ENCODE measurements at regions not wholly inside any gene's neighbourhood (a gene's known extent, or its start where the extent isn't known, plus 50 kb on each side); places are given as distances from the start of the nearest gene placed in this dataset.

DNA sequence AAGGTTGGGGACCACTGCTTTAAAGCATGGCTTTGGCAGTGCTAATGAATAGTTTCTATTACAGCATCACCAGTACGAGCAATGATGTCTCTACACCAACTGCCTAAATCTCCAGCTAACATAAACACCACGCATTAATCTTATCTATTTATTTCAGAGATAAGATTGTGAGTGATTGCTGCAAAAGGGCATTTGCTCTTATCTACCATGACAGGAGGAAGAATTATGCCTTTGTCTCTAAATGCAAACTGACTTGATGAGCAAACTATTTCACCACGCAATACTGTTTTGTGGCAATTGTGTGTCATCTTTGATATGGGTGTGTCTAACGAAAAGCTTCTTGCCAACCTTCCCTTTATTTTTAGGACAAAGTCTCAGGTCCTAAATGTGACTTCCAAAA, 684.9 kb downstream of the SORCS1 start:
- in situ Hi-C loops (cut with HindIII; ENCODE audit: low pct_unique_long_range_greater_than_20kb, low sequenced_read_pairs), result no loop called here
- BruUV-seq (replicated peaks), result no TSS peak
- TF ChIP-seq POLR2AphosphoS5 (IDR thresholded peaks at IDR 0.05; ENCODE audit: low read depth, low read length) (no peak), TCF7L2 (IDR thresholded peaks at IDR 0.05; ENCODE audit: low read depth, low read length) (no peak), SIN3A (IDR thresholded peaks at IDR 0.05; ENCODE audit: borderline replicate concordance, insufficient read depth, low read depth, low read length) (no peak)
- TF ChIP-seq, protein P1, sequence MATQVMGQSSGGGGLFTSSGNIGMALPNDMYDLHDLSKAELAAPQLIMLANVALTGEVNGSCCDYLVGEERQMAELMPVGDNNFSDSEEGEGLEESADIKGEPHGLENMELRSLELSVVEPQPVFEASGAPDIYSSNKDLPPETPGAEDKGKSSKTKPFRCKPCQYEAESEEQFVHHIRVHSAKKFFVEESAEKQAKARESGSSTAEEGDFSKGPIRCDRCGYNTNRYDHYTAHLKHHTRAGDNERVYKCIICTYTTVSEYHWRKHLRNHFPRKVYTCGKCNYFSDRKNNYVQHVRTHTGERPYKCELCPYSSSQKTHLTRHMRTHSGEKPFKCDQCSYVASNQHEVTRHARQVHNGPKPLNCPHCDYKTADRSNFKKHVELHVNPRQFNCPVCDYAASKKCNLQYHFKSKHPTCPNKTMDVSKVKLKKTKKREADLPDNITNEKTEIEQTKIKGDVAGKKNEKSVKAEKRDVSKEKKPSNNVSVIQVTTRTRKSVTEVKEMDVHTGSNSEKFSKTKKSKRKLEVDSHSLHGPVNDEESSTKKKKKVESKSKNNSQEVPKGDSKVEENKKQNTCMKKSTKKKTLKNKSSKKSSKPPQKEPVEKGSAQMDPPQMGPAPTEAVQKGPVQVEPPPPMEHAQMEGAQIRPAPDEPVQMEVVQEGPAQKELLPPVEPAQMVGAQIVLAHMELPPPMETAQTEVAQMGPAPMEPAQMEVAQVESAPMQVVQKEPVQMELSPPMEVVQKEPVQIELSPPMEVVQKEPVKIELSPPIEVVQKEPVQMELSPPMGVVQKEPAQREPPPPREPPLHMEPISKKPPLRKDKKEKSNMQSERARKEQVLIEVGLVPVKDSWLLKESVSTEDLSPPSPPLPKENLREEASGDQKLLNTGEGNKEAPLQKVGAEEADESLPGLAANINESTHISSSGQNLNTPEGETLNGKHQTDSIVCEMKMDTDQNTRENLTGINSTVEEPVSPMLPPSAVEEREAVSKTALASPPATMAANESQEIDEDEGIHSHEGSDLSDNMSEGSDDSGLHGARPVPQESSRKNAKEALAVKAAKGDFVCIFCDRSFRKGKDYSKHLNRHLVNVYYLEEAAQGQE (IDR thresholded peaks at IDR 0.05; ENCODE audit: insufficient read depth in 1 of 2, low read depth in 2 of 2, low read length in 1 of 2), result no peak
- TF ChIP-seq, protein P2, sequence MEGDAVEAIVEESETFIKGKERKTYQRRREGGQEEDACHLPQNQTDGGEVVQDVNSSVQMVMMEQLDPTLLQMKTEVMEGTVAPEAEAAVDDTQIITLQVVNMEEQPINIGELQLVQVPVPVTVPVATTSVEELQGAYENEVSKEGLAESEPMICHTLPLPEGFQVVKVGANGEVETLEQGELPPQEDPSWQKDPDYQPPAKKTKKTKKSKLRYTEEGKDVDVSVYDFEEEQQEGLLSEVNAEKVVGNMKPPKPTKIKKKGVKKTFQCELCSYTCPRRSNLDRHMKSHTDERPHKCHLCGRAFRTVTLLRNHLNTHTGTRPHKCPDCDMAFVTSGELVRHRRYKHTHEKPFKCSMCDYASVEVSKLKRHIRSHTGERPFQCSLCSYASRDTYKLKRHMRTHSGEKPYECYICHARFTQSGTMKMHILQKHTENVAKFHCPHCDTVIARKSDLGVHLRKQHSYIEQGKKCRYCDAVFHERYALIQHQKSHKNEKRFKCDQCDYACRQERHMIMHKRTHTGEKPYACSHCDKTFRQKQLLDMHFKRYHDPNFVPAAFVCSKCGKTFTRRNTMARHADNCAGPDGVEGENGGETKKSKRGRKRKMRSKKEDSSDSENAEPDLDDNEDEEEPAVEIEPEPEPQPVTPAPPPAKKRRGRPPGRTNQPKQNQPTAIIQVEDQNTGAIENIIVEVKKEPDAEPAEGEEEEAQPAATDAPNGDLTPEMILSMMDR (IDR thresholded peaks at IDR 0.05), result no peak
- ATAC-seq (no peak), DNase-seq (ENCODE audit: low read depth, low spot score) (no peak)
- Histone ChIP-seq H3K4me1 (ENCODE audit: control insufficient read depth, insufficient read depth, low read length) (no peaks in the 10 kb centered on the region), H3K27ac (ENCODE audit: low read length) (no peak overlapping the region), H3K9me3 (ENCODE audit: control insufficient read depth, insufficient read depth, low read depth, low read length) (no peaks in the 10 kb centered on the region), H3K27me3 (ENCODE audit: control insufficient read depth, insufficient read depth, low read length) (no peaks in the 10 kb centered on the region), H3K36me3 (ENCODE audit: control insufficient read depth, insufficient read depth, low read length) (no peaks in the 10 kb centered on the region), H3K4me3 (ENCODE audit: low read depth in 2 of 2, low read length in 2 of 2) (no peak overlapping the region)
- ChIA-PET POLR2A (no interaction called here), CTCF (no interaction called here)
- intact Hi-C loops (cut with micrococcal nuclease; ENCODE audit: unreplicated experiment), result no loop called here

DNA sequence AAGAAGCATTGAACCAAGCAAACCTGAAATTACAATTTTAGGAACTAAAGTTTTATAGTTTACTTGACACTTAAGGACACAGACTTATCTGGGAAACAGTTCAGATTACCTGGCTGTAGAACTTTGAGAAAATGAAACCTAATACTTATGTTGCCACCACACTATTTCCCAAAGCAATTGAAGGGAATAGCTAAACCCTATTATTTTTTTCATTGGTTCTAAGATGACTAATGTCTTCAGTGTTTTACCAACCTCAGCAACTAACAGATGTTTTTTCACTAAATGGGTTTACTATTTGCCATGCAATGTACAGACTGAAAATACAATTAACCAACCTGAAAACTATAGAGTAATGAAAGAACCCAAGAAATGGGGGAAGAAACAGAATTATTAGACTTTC, 689.6 kb downstream of the SORCS1 start:
- Histone ChIP-seq H3K27ac (ENCODE audit: low read length) (no peak overlapping the region), H3K4me3 (ENCODE audit: low read depth in 2 of 2, low read length in 2 of 2) (no peak overlapping the region), H3K36me3 (ENCODE audit: control insufficient read depth, insufficient read depth, low read length) (no peaks in the 10 kb centered on the region), H3K9me3 (ENCODE audit: control insufficient read depth, insufficient read depth, low read depth, low read length) (no peaks in the 10 kb centered on the region), H3K27me3 (ENCODE audit: control insufficient read depth, insufficient read depth, low read length) (no peaks in the 10 kb centered on the region), H3K4me1 (ENCODE audit: control insufficient read depth, insufficient read depth, low read length) (no peaks in the 10 kb centered on the region)
- in situ Hi-C loops (cut with HindIII; ENCODE audit: low pct_unique_long_range_greater_than_20kb, low sequenced_read_pairs), result no loop called here
- POLR2A ChIA-PET, result no interaction called here
- BruUV-seq (replicated peaks), result no TSS peak
- TF ChIP-seq POLR2AphosphoS5 (IDR thresholded peaks at IDR 0.05; ENCODE audit: low read depth, low read length) (no peak), SIN3A (IDR thresholded peaks at IDR 0.05; ENCODE audit: borderline replicate concordance, insufficient read depth, low read depth, low read length) (no peak), TCF7L2 (IDR thresholded peaks at IDR 0.05; ENCODE audit: low read depth, low read length) (no peak)
- TF ChIP-seq, protein P2 (IDR thresholded peaks at IDR 0.05), result no peak
- TF ChIP-seq, protein P1 (IDR thresholded peaks at IDR 0.05; ENCODE audit: insufficient read depth in 1 of 2, low read depth in 2 of 2, low read length in 1 of 2), result no peak
- intact Hi-C loops (cut with micrococcal nuclease; ENCODE audit: unreplicated experiment), result no loop called here
- DNase-seq (ENCODE audit: low read depth, low spot score) (no peak), ATAC-seq (no peak)
- CTCF ChIA-PET, result no interaction called here

All from Panc1 (cell line).